Ascending aorta (tissue), 2 donors: ENCODE measurements at regions not wholly inside any gene's neighbourhood (a gene's known extent, or its start where the extent isn't known, plus 50 kb on each side); places are given as distances from the start of the nearest gene placed in this dataset.

Experiments
- DNase-seq, 2 donors: peaks; one replicate each; pipeline ENCODE4 v3.0.0-alpha.2; 2019; ENCODE audit warnings: low spot score in 2 of 2
- H3K27ac ChIP-seq, 2 donors: fragments of 200-600 bp; sonication (generic); one replicate each; pipeline ENCODE4 v1.5.1; 2016 to 2017; ENCODE audit warnings: mild to moderate bottlenecking in 1 of 2
- H3K27me3 ChIP-seq: fragments of 200-600 bp; sonication (generic); one replicate; pipeline ENCODE4 v1.5.1; 2017
- H3K36me3 ChIP-seq, 2 donors: fragments of 200-600 bp; sonication (generic); one replicate each; pipeline ENCODE4 v1.5.1; 2016
- H3K4me1 ChIP-seq, 2 donors: fragments of 200-600 bp; sonication (generic); one replicate each; pipeline ENCODE4 v1.5.1; 2016 to 2017; ENCODE audit warnings: mild to moderate bottlenecking in 1 of 2
- H3K4me3 ChIP-seq, 2 donors: fragments of 200-600 bp; sonication (generic); one replicate each; pipeline ENCODE4 v1.5.1; 2016 to 2017; ENCODE audit warnings: mild to moderate bottlenecking in 1 of 2
- H3K9me3 ChIP-seq, 2 donors: fragments of 200-600 bp; sonication (generic); one replicate each; pipeline ENCODE4 v1.5.1; 2016
- intact Hi-C: fragments of 100-400 bp; cut with DNase I; formaldehyde crosslinking; loops from one replicate; pipeline ENCODE4 v1.15.1; 2023
- TF ChIP-seq, protein P1 (sequence below), 3 experiments: fragments of 200-600 bp in 2 of 3; fragments of 450-650 bp in 1 of 3; sonication (generic) in 2 of 3; IDR thresholded peaks; one replicate each; pipeline ENCODE4 v1.5.1; 2016 to 2019; ENCODE audit warnings: antibody characterized with exemption in 3 of 3, mild to moderate bottlenecking in 1 of 3, moderate library complexity in 1 of 3

DNA sequence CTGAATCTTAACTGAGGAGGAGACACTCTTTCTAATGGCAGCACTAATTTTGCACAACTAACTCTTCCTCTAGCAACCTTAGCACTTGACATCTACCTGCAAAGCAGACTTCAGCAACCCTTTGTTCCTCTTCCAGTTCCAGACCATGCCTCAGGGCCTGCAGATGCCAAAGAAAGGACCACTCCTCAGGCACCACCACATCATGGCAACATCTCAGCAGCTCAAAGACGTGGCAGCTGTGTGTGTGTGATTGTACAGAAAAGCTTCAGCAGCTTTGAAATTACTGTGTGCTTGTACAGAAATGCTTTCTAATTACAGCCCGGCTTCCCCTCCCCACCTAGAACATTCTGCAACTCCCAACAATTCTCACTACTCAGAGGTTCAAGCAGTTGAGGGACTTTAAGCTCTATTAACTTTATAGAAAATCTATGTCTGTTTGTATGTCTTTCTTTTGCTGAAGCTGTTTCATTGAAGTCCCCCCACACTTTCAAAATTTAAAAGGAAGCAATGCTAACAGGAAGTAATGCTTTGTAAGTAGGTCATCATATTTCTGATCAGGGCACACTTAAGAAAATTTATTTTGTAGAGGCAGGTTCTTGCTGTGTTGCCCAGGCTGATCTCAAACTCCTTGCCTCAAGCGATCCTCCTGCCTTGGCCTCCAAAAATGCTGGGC lies 115.2 kb downstream of the CD47 start:
- H3K27me3 ChIP-seq: no peaks in the 10 kb centered on the region
- TF ChIP-seq, protein P1, sequence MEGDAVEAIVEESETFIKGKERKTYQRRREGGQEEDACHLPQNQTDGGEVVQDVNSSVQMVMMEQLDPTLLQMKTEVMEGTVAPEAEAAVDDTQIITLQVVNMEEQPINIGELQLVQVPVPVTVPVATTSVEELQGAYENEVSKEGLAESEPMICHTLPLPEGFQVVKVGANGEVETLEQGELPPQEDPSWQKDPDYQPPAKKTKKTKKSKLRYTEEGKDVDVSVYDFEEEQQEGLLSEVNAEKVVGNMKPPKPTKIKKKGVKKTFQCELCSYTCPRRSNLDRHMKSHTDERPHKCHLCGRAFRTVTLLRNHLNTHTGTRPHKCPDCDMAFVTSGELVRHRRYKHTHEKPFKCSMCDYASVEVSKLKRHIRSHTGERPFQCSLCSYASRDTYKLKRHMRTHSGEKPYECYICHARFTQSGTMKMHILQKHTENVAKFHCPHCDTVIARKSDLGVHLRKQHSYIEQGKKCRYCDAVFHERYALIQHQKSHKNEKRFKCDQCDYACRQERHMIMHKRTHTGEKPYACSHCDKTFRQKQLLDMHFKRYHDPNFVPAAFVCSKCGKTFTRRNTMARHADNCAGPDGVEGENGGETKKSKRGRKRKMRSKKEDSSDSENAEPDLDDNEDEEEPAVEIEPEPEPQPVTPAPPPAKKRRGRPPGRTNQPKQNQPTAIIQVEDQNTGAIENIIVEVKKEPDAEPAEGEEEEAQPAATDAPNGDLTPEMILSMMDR (IDR thresholded peaks at IDR 0.05): no peak
- no peaks in the 10 kb centered on the region for H3K9me3 ChIP-seq
- intact Hi-C loops: no loop called here
- no peak for DNase-seq
- H3K27ac ChIP-seq: no peak overlapping the region
- no peak overlapping the region for H3K4me3 ChIP-seq
- H3K4me1 ChIP-seq: peaks cover 0 to 2% of the 10 kb centered on the region in 2 donors
- H3K36me3 ChIP-seq: no peaks in the 10 kb centered on the region

DNA sequence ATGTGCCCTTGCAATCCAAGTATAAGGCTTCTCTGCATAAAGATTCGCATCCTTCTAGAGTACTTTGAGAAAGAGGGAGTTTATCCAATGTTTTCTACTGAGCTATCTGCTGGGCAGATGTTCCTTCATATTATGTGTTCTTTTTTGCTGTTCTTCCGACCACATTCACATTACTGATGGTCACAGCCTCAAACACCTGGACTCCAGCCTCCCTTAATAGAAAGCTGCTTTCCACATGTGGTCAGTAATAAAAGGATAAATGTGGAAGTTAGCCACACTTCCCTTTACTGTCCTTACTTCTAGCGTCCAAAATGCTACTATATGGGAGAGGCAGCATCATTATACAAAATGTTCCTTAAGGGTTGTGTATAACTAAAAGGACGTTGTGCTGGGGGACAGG lies 116.9 kb downstream of the CD47 start:
- intact Hi-C loops: no loop called here
- TF ChIP-seq, protein P1 (IDR thresholded peaks at IDR 0.05): no peak
- H3K36me3 ChIP-seq: no peaks in the 10 kb centered on the region
- DNase-seq: no peak
- peaks cover 0 to 9% of the 10 kb centered on the region in 2 donors for H3K4me1 ChIP-seq
- H3K9me3 ChIP-seq: no peaks in the 10 kb centered on the region
- no peak overlapping the region for H3K4me3 ChIP-seq
- H3K27me3 ChIP-seq: no peaks in the 10 kb centered on the region
- no peak overlapping the region for H3K27ac ChIP-seq

DNA sequence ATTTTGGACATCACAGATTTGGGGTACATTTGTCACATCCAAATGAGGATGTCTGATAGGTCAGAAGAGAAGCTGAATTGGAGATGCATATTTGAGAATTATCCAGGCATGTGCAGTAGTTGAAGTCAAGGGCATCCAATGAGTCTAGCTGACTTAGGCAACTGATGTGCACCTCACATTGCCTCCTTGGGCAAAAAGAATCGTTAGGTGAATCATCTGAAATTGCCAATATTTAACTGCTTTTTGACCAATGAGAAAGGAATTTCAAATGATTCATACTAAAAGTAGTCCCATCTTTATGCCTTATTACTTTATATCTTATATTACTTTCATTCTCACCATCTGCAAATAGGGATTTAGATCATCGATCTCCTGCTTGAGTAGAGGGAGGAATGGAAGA lies 117.7 kb downstream of the CD47 start:
- TF ChIP-seq, protein P1 (IDR thresholded peaks at IDR 0.05): no peak
- DNase-seq: no peak
- H3K36me3 ChIP-seq: no peaks in the 10 kb centered on the region
- no peaks in the 10 kb centered on the region for H3K27me3 ChIP-seq
- no peak overlapping the region for H3K4me3 ChIP-seq
- H3K9me3 ChIP-seq: no peaks in the 10 kb centered on the region
- peaks cover 0 to 9% of the 10 kb centered on the region in 2 donors for H3K4me1 ChIP-seq
- H3K27ac ChIP-seq: no peak overlapping the region
- intact Hi-C loops: no loop called here

DNA sequence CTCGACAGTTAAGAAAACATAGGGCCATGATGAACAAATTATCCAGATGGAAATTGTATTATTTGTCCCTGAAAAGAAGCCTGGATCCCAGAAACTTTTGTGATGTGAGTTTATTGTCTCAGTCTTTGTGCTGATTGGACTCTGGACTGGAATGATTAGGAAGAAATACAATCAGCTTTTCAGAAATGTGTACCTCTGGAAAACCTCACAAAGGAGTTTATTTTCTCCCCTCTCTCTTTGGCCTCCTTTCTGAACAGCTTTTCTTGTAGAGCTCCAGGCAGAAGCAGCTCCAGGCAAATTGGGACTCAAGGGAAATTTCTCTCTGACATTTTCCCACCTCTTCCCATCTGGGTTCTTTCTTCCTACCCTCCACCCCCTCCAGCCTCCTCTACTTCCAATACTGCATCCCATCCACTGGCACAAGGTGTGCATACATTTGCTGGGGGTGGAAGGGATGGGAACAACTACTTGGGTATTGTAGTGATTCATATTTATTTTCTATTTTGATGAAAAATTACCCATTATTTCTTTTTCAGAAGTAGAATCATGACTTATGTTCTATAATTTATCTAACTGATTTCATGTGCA lies 119.7 kb downstream of the CD47 start:
- Histone ChIP-seq H3K27me3 (no peaks in the 10 kb centered on the region), H3K4me3 (no peak overlapping the region), H3K4me1 (peaks cover 0 to 9% of the 10 kb centered on the region in 2 donors), H3K36me3 (no peaks in the 10 kb centered on the region), H3K9me3 (no peaks in the 10 kb centered on the region), H3K27ac (no peak overlapping the region)
- TF ChIP-seq, protein P1 (IDR thresholded peaks at IDR 0.05): no peak
- intact Hi-C loops: no loop called here
- no peak for DNase-seq

DNA sequence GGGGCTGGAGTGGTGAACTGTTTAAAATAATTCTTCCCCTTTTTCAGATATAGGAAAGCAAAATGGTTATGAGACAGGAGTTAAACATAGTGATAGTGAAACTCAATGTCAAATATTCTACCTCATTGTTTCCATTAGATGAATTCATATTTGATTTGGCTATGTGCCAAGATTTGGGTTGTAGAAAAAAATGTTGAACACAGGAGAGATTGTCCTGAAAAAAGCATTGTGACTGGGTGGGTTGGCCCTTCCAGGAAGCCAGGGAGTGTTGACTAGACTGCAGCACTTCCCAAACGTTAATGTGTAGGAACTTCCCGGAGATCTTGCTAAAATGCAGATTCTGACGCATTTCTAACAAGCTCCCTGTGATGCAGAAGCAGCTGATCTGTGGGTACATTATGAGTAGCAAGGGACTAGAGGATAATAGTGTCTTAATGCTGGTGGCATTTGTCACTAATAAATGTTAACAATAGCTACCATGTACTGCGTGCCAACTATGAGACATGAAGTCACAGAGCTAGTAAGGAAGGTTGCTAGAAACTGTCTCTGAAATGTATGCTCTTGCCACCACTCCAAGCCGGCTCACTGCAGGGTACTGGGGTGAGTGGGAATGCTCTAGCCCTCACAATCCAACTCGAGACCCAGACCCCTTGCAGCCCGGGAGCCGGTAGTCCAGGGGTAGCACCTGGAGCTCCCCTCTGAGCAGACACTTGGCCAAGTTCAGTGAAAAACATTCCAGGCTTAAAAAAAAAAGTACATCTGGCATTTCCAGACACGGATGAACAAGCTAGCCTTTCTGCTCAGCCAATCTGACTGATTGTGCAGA lies 120.6 kb downstream of the CD47 start:
- Histone ChIP-seq H3K4me1 (peaks cover 0 to 9% of the 10 kb centered on the region in 2 donors), H3K9me3 (no peaks in the 10 kb centered on the region), H3K27me3 (no peaks in the 10 kb centered on the region), H3K36me3 (no peaks in the 10 kb centered on the region), H3K4me3 (peak overlapping the region in 1 of 2 donors; percentile 5), H3K27ac (peak overlapping the region; percentile 3 to 19)
- intact Hi-C loops: no loop called here
- DNase-seq: no peak
- TF ChIP-seq, protein P1 (IDR thresholded peaks at IDR 0.05): no peak
